ENCODE measurements at regions not wholly inside any gene's neighbourhood (a gene's known extent, or its start where the extent isn't known, plus 50 kb on each side); places are given as distances from the start of the nearest gene placed in this dataset.

GRCh38 chr2:120568089-120568974 lies 167.3 kb upstream of the GLI2 start:
- TF ChIP-seq, protein P1, sequence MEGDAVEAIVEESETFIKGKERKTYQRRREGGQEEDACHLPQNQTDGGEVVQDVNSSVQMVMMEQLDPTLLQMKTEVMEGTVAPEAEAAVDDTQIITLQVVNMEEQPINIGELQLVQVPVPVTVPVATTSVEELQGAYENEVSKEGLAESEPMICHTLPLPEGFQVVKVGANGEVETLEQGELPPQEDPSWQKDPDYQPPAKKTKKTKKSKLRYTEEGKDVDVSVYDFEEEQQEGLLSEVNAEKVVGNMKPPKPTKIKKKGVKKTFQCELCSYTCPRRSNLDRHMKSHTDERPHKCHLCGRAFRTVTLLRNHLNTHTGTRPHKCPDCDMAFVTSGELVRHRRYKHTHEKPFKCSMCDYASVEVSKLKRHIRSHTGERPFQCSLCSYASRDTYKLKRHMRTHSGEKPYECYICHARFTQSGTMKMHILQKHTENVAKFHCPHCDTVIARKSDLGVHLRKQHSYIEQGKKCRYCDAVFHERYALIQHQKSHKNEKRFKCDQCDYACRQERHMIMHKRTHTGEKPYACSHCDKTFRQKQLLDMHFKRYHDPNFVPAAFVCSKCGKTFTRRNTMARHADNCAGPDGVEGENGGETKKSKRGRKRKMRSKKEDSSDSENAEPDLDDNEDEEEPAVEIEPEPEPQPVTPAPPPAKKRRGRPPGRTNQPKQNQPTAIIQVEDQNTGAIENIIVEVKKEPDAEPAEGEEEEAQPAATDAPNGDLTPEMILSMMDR (IDR thresholded peaks at IDR 0.05) = no peak
- TF ChIP-seq POLR2A (IDR thresholded peaks at IDR 0.05) (no peak), EP300 (IDR thresholded peaks at IDR 0.05) (no peak)
